SKM-1 (cell line): ENCODE measurements at regions not wholly inside any gene's neighbourhood (a gene's known extent, or its start where the extent isn't known, plus 50 kb on each side); places are given as distances from the start of the nearest gene placed in this dataset.
"Not testable (repeated sequence)": the region's sequence is repeated elsewhere in the genome, so short reads cannot be mapped to it uniquely, and the experiment has no call there.

ENCODE experiments used
- DNase-seq: peaks from one replicate; lab custom pipeline; 2025; ENCODE audit not compliant: unreplicated experiment; lab: John Stamatoyannopoulos, UW

- no peak for DNase-seq
These were observed 225.9 kb upstream of the GYPA start for GRCh38 chr4:144366425-144366824.

GRCh38 chr4:144371485-144371884 is 231.0 kb upstream of the GYPA start:
- no peak for DNase-seq

GRCh38 chr4:144374065-144374464 is 233.5 kb upstream of the GYPA start:
- DNase-seq: no peak

GRCh38 chr4:144376866-144377265 is 236.3 kb upstream of the GYPA start:
- DNase-seq: no peak

- no peak for DNase-seq
These were observed 243.9 kb upstream of the GYPA start for GRCh38 chr4:144384408-144384807.

- no peak for DNase-seq
These were observed 246.0 kb upstream of the HHIP start for GRCh38 chr4:144399927-144400326.

- DNase-seq: no peak
These were observed 243.8 kb upstream of the HHIP start for GRCh38 chr4:144402176-144402575.

GRCh38 chr4:144402999-144403398 is 243.0 kb upstream of the HHIP start:
- DNase-seq: no peak

- no peak for DNase-seq
These were observed 242.1 kb upstream of the HHIP start for GRCh38 chr4:144403893-144404292.

GRCh38 chr4:144409525-144409924 is 236.4 kb upstream of the HHIP start:
- DNase-seq: no peak

GRCh38 chr4:144410230-144410783 is 235.6 kb upstream of the HHIP start:
- DNase-seq: no peak

- no peak for DNase-seq
These were observed 234.8 kb upstream of the HHIP start for GRCh38 chr4:144411119-144411518.

GRCh38 chr4:144411700-144412099 is 234.3 kb upstream of the HHIP start:
- DNase-seq: no peak

GRCh38 chr4:144421056-144421455 is 224.9 kb upstream of the HHIP start:
- DNase-seq: no peak

- DNase-seq: no peak
These were observed 224.0 kb upstream of the HHIP start for GRCh38 chr4:144421839-144422565.

- DNase-seq: no peak
These were observed 222.0 kb upstream of the HHIP start for GRCh38 chr4:144423930-144424329.

- not testable (repeated sequence) for DNase-seq
These were observed 219.9 kb upstream of the HHIP start for GRCh38 chr4:144426023-144426422.

- DNase-seq: no peak
These were observed 203.2 kb upstream of the HHIP start for GRCh38 chr4:144442713-144443112.

GRCh38 chr4:144449611-144450010 is 196.3 kb upstream of the HHIP start:
- no peak for DNase-seq

GRCh38 chr4:144450526-144450925 is 195.4 kb upstream of the HHIP start:
- no peak for DNase-seq

- DNase-seq: no peak
These were observed 194.0 kb upstream of the HHIP start for GRCh38 chr4:144451766-144452450.

- no peak for DNase-seq
These were observed 189.8 kb upstream of the HHIP start for GRCh38 chr4:144456196-144456595.
